Activated CD8-positive, alpha-beta T cell treated with anti-CD3 and anti-CD28 coated beads for 36 hours (primary cell): ENCODE measurements at regions not wholly inside any gene's neighbourhood (a gene's known extent, or its start where the extent isn't known, plus 50 kb on each side); places are given as distances from the start of the nearest gene placed in this dataset.

Source experiments
- ATAC-seq: fragments of 200-7000 bp; cut with Tn5 transposase; one replicate; pipeline ENCODE4 v1.10.0; 2021; ENCODE audit warnings: mild to moderate bottlenecking, moderate library complexity
- CTCF ChIA-PET: fragments of 350-600 bp; sonication (Branson Sonifier 250); formaldehyde crosslinking; loops from one replicate; lab custom pipeline; 2021; ENCODE audit warnings: antibody characterized with exemption; lab: Charles Lee
- POLR2A ChIA-PET: fragments of 350-600 bp; sonication (Branson Sonifier 250); formaldehyde crosslinking; loops from one replicate; lab custom pipeline; 2021; ENCODE audit warnings: antibody characterized with exemption; lab: Charles Lee
- DNase-seq: peaks from one replicate; pipeline ENCODE4 v3.0.0-alpha.2; 2020
- H3K27ac Mint-ChIP-seq: one replicate; pipeline ENCODE4 v1.8.0; 2021; ENCODE audit warnings: mild to moderate bottlenecking, mixed read lengths
- H3K27me3 Mint-ChIP-seq: one replicate; pipeline ENCODE4 v1.8.0; 2021; ENCODE audit warnings: mixed read lengths
- H3K36me3 Mint-ChIP-seq: one replicate; pipeline ENCODE4 v1.8.0; 2021; ENCODE audit warnings: low read depth, mixed read lengths
- H3K4me1 Mint-ChIP-seq: one replicate; pipeline ENCODE4 v1.8.0; 2021; ENCODE audit warnings: low read depth, mixed read lengths
- H3K4me3 Mint-ChIP-seq: one replicate; pipeline ENCODE4 v1.8.0; 2021; ENCODE audit warnings: mild to moderate bottlenecking, moderate library complexity, mixed read lengths
- H3K9me3 Mint-ChIP-seq: one replicate; pipeline ENCODE4 v1.8.0; 2021; ENCODE audit warnings: mixed read lengths
- intact Hi-C: fragments of 100-400 bp; cut with micrococcal nuclease; formaldehyde crosslinking; loops from one replicate; pipeline ENCODE4 v1.10.0; 2022
- TF ChIP-seq, protein P1 (sequence below): fragments of 200-600 bp; IDR thresholded peaks from one replicate; pipeline ENCODE4 v1.8.0; 2022; ENCODE audit warnings: antibody characterized with exemption, mild to moderate bottlenecking

- H3K4me3 Mint-ChIP-seq, result no peak overlapping the region
- no peaks in the 10 kb centered on the region for H3K27me3 Mint-ChIP-seq
- H3K4me1 Mint-ChIP-seq, result no peaks in the 10 kb centered on the region
- no peak overlapping the region for H3K27ac Mint-ChIP-seq
- ATAC-seq (no peak), DNase-seq (no peak)
- no peaks in the 10 kb centered on the region for H3K36me3 Mint-ChIP-seq
- intact Hi-C loops, result no loop called here
- POLR2A ChIA-PET, result interaction anchor here (0.6 kb wide), 1 partner anchor 173 kb away, joined by 4 read pairs; no protein-coding TSS in a partner anchor
- CTCF ChIA-PET, result interaction anchor here (0.5 kb wide), 1 partner anchor 80 kb away, joined by 3 read pairs; no protein-coding TSS in a partner anchor
- TF ChIP-seq, protein P1, sequence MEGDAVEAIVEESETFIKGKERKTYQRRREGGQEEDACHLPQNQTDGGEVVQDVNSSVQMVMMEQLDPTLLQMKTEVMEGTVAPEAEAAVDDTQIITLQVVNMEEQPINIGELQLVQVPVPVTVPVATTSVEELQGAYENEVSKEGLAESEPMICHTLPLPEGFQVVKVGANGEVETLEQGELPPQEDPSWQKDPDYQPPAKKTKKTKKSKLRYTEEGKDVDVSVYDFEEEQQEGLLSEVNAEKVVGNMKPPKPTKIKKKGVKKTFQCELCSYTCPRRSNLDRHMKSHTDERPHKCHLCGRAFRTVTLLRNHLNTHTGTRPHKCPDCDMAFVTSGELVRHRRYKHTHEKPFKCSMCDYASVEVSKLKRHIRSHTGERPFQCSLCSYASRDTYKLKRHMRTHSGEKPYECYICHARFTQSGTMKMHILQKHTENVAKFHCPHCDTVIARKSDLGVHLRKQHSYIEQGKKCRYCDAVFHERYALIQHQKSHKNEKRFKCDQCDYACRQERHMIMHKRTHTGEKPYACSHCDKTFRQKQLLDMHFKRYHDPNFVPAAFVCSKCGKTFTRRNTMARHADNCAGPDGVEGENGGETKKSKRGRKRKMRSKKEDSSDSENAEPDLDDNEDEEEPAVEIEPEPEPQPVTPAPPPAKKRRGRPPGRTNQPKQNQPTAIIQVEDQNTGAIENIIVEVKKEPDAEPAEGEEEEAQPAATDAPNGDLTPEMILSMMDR, result no peak
- no peaks in the 10 kb centered on the region for H3K9me3 Mint-ChIP-seq
Observed at GRCh38 chr3:14283813-14284438, 105.3 kb downstream of the LSM3 start.

- CTCF ChIA-PET, result no interaction called here
Observed at GRCh38 chr3:14284694-14285547, 106.3 kb downstream of the LSM3 start.

DNA sequence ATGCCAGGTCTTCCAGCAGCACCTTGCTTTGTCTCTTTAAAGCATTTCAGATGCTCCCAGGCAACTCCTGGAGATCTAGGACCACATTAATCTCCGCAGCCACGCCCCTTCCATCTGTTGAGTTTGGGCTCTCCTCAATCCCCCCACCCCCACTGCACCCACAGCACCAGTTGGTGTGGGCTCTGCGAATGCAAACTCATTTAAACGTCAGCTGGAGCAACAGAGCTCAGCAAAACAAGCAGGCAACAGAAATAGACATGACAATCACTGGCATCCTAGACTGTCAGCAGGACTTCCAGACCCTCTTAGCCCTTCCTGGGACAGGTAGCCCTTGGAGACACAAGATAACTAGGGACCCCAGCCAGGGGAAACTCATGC is 106.9 kb downstream of the LSM3 start:
- TF ChIP-seq, protein P1, result no peak
- no peaks in the 10 kb centered on the region for H3K9me3 Mint-ChIP-seq
- no peaks in the 10 kb centered on the region for H3K27me3 Mint-ChIP-seq
- ChIA-PET CTCF (no interaction called here), POLR2A (no interaction called here)
- no peak overlapping the region for H3K4me3 Mint-ChIP-seq
- ATAC-seq, result no peak
- no peak overlapping the region for H3K27ac Mint-ChIP-seq
- H3K36me3 Mint-ChIP-seq, result no peaks in the 10 kb centered on the region
- no peaks in the 10 kb centered on the region for H3K4me1 Mint-ChIP-seq
- intact Hi-C loops, result no loop called here
- DNase-seq, result no peak

More at GRCh38 chr3:14284694-14285547, 106.3 kb downstream of the LSM3 start:
- TF ChIP-seq, protein P1, result no peak
- POLR2A ChIA-PET, result no interaction called here
- Mint-ChIP-seq H3K36me3 (no peaks in the 10 kb centered on the region), H3K4me1 (no peaks in the 10 kb centered on the region), H3K27me3 (no peaks in the 10 kb centered on the region), H3K9me3 (no peaks in the 10 kb centered on the region), H3K4me3 (no peak overlapping the region), H3K27ac (no peak overlapping the region)
- no peak for ATAC-seq
- DNase-seq, result no peak
- intact Hi-C loops, result no loop called here

GRCh38 chr3:14286887-14287500 is 108.4 kb downstream of the LSM3 start:
- Mint-ChIP-seq H3K4me1 (no peaks in the 10 kb centered on the region), H3K36me3 (no peaks in the 10 kb centered on the region), H3K4me3 (no peak overlapping the region), H3K27ac (no peak overlapping the region), H3K9me3 (no peaks in the 10 kb centered on the region), H3K27me3 (no peaks in the 10 kb centered on the region)
- CTCF ChIA-PET, result no interaction called here
- no peak for DNase-seq
- POLR2A ChIA-PET, result no interaction called here
- no peak for ATAC-seq
- TF ChIP-seq, protein P1, result no peak
- intact Hi-C loops, result no loop called here
